ENCODE measurements at regions not wholly inside any gene's neighbourhood (a gene's known extent, or its start where the extent isn't known, plus 50 kb on each side); places are given as distances from the start of the nearest gene placed in this dataset.
A peak's percentile ranks its signal among the peaks of the same experiment; 100 is the strongest.

- no peaks in the 10 kb centered on the region for H3K9me3 ChIP-seq
- no peaks in the 10 kb centered on the region for H3K27me3 ChIP-seq (ENCODE audit: low read depth)
- H3K4me1 ChIP-seq: no peaks in the 10 kb centered on the region
- DNase-seq: no peak
- no peak for ATAC-seq
- intact Hi-C loops (cut with DNase I): no loop called here
- H3K27ac ChIP-seq: no peak overlapping the region
- H3K4me3 ChIP-seq: no peak overlapping the region
- no peak for TF ChIP-seq CTCF (IDR thresholded peaks at IDR 0.05)
- no peaks in the 10 kb centered on the region for H3K36me3 ChIP-seq
Observed at GRCh38 chr9:90296539-90296938, 346.1 kb downstream of the DIRAS2 start.

- intact Hi-C loops (cut with DNase I): no loop called here
- ATAC-seq (no peak), DNase-seq (no peak)
- H3K4me1 ChIP-seq: no peaks in the 10 kb centered on the region
- no peak for TF ChIP-seq CTCF (IDR thresholded peaks at IDR 0.05)
- H3K4me3 ChIP-seq: no peak overlapping the region
- H3K27me3 ChIP-seq (ENCODE audit: low read depth): no peaks in the 10 kb centered on the region
- no peak overlapping the region for H3K27ac ChIP-seq
- no peaks in the 10 kb centered on the region for H3K36me3 ChIP-seq
- H3K9me3 ChIP-seq: no peaks in the 10 kb centered on the region
Observed at GRCh38 chr9:90299968-90300367, 342.7 kb downstream of the DIRAS2 start.

GRCh38 chr9:90300611-90301276 is 341.9 kb downstream of the DIRAS2 start:
- H3K4me1 ChIP-seq: no peaks in the 10 kb centered on the region
- no peaks in the 10 kb centered on the region for H3K27me3 ChIP-seq (ENCODE audit: low read depth)
- H3K36me3 ChIP-seq: no peaks in the 10 kb centered on the region
- no peak overlapping the region for H3K27ac ChIP-seq
- intact Hi-C loops (cut with DNase I): no loop called here
- H3K9me3 ChIP-seq: no peaks in the 10 kb centered on the region
- TF ChIP-seq CTCF (IDR thresholded peaks at IDR 0.05): no peak
- ATAC-seq: no peak
- no peak overlapping the region for H3K4me3 ChIP-seq
- DNase-seq: no peak

GRCh38 chr9:90301277-90301653 is 341.4 kb downstream of the DIRAS2 start:
- ATAC-seq (peak in 1 of 2 donors; percentile 46), DNase-seq (no peak)
- H3K4me3 ChIP-seq: no peak overlapping the region
- no peak overlapping the region for H3K27ac ChIP-seq
- no peaks in the 10 kb centered on the region for H3K4me1 ChIP-seq
- no peaks in the 10 kb centered on the region for H3K27me3 ChIP-seq (ENCODE audit: low read depth)
- no peaks in the 10 kb centered on the region for H3K9me3 ChIP-seq
- no peak for TF ChIP-seq CTCF (IDR thresholded peaks at IDR 0.05)
- no peaks in the 10 kb centered on the region for H3K36me3 ChIP-seq
- intact Hi-C loops (cut with DNase I): no loop called here

- TF ChIP-seq CTCF (IDR thresholded peaks at IDR 0.05): no peak
- DNase-seq (no peak), ATAC-seq (no peak)
- H3K27ac ChIP-seq: no peak overlapping the region
- H3K9me3 ChIP-seq: no peaks in the 10 kb centered on the region
- intact Hi-C loops (cut with DNase I): no loop called here
- no peaks in the 10 kb centered on the region for H3K4me1 ChIP-seq
- H3K4me3 ChIP-seq: no peak overlapping the region
- H3K27me3 ChIP-seq (ENCODE audit: low read depth): no peaks in the 10 kb centered on the region
- H3K36me3 ChIP-seq: no peaks in the 10 kb centered on the region
Observed at GRCh38 chr9:90303655-90304054, 339.0 kb downstream of the DIRAS2 start.

All from lower lobe of right lung (tissue), 2 donors.